NCI-H2029 treated with DMSO at 0.1 percent for 48 hours (cell line): ENCODE measurements at regions not wholly inside any gene's neighbourhood (a gene's known extent, or its start where the extent isn't known, plus 50 kb on each side); places are given as distances from the start of the nearest gene placed in this dataset.
"Not testable (repeated sequence)": the region's sequence is repeated elsewhere in the genome, so short reads cannot be mapped to it uniquely, and the experiment has no call there.

Experiments
- DNase-seq: peaks from one replicate; lab custom pipeline; 2025; lab: John Stamatoyannopoulos, UW

- no peak for DNase-seq
These were observed 303.0 kb upstream of the STAC start for GRCh38 chr3:36077320-36077719.

GRCh38 chr3:36082958-36083357 lies 297.3 kb upstream of the STAC start:
- DNase-seq, result not testable (repeated sequence)

GRCh38 chr3:36095238-36095637 lies 285.1 kb upstream of the STAC start:
- no peak for DNase-seq

- DNase-seq, result no peak
These were observed 283.1 kb upstream of the STAC start for GRCh38 chr3:36097209-36097608.

GRCh38 chr3:36114353-36114752 lies 266.0 kb upstream of the STAC start:
- DNase-seq, result no peak

GRCh38 chr3:36124118-36124796 lies 256.0 kb upstream of the STAC start:
- peak; percentile 64 for DNase-seq

GRCh38 chr3:36132214-36132613 lies 248.1 kb upstream of the STAC start:
- DNase-seq, result no peak

- no peak for DNase-seq
These were observed 244.4 kb upstream of the STAC start for GRCh38 chr3:36135863-36136262.

GRCh38 chr3:36142746-36143145 lies 237.6 kb upstream of the STAC start:
- DNase-seq, result no peak

- no peak for DNase-seq
These were observed 233.9 kb upstream of the STAC start for GRCh38 chr3:36146404-36146803.

GRCh38 chr3:36147934-36148558 lies 232.3 kb upstream of the STAC start:
- no peak for DNase-seq

- no peak for DNase-seq
These were observed 230.8 kb upstream of the STAC start for GRCh38 chr3:36149447-36149865.

GRCh38 chr3:36155515-36155914 lies 224.8 kb upstream of the STAC start:
- no peak for DNase-seq

- DNase-seq, result no peak
These were observed 215.9 kb upstream of the STAC start for GRCh38 chr3:36164400-36164799.

GRCh38 chr3:36165509-36166290 lies 214.6 kb upstream of the STAC start:
- DNase-seq, result no peak

GRCh38 chr3:36166477-36166876 lies 213.8 kb upstream of the STAC start:
- no peak for DNase-seq

GRCh38 chr3:36172699-36173098 lies 207.6 kb upstream of the STAC start:
- peak; percentile 29 for DNase-seq

GRCh38 chr3:36175113-36175812 lies 205.0 kb upstream of the STAC start:
- peak; percentile 99 for DNase-seq

GRCh38 chr3:36175916-36176461 lies 204.3 kb upstream of the STAC start:
- DNase-seq, result peak; percentile 59

GRCh38 chr3:36178018-36178417 lies 202.3 kb upstream of the STAC start:
- DNase-seq, result no peak

- DNase-seq, result no peak
These were observed 198.3 kb upstream of the STAC start for GRCh38 chr3:36182024-36182423.

- not testable (repeated sequence) for DNase-seq
These were observed 193.1 kb upstream of the STAC start for GRCh38 chr3:36187197-36187596.
